GM23338 (cell line): ENCODE measurements at regions not wholly inside any gene's neighbourhood (a gene's known extent, or its start where the extent isn't known, plus 50 kb on each side); places are given as distances from the start of the nearest gene placed in this dataset.

Source experiments
- CREB1 ChIP-seq: fragments of 250-450 bp; sonication (Bioruptor Pico); IDR thresholded peaks from 2 replicates; pipeline ENCODE4 v1.5.0; 2020; ENCODE audit warnings: low read depth, mild to moderate bottlenecking, moderate library complexity
- TF ChIP-seq, protein P1 (sequence below), 2 experiments: fragments of 200-600 bp in 1 of 2; sonication (generic) in 1 of 2; conservative IDR thresholded peaks; 2 replicates each; pipeline versions ENCODE4 v1.5.1 to v1.6.1; 2016 to 2017; ENCODE audit warnings: antibody characterized with exemption in 2 of 2, low read depth in 2 of 2, mild to moderate bottlenecking in 2 of 2, moderate library complexity in 1 of 2

DNA sequence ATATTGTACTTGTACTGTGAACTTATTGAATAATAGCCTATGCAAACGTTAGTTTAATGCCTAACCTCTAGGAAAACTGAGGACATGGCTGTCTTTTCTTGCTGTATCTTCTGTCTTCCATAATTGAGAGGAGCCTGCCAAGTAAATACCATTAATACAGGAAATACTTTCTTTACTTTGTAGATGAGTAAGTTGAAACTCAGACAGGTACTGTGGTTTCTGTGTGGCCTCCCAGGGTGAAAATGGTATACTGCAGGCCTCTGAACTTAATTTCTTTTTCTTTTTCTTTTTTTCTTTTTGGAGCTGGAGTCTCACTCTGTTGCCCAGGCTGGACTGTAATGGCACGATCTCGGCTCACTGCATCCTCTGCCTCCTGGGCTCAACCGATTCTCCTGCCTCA, 208.8 kb upstream of the ADGRL4 start:
- TF ChIP-seq CREB1 (CRISPR knock-in tag) = no peak
- TF ChIP-seq, protein P1, sequence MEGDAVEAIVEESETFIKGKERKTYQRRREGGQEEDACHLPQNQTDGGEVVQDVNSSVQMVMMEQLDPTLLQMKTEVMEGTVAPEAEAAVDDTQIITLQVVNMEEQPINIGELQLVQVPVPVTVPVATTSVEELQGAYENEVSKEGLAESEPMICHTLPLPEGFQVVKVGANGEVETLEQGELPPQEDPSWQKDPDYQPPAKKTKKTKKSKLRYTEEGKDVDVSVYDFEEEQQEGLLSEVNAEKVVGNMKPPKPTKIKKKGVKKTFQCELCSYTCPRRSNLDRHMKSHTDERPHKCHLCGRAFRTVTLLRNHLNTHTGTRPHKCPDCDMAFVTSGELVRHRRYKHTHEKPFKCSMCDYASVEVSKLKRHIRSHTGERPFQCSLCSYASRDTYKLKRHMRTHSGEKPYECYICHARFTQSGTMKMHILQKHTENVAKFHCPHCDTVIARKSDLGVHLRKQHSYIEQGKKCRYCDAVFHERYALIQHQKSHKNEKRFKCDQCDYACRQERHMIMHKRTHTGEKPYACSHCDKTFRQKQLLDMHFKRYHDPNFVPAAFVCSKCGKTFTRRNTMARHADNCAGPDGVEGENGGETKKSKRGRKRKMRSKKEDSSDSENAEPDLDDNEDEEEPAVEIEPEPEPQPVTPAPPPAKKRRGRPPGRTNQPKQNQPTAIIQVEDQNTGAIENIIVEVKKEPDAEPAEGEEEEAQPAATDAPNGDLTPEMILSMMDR (conservative IDR thresholded peaks at IDR 0.05; ENCODE audit: low read depth in 2 of 2) = no peak
